ENCODE measurements at regions not wholly inside any gene's neighbourhood (a gene's known extent, or its start where the extent isn't known, plus 50 kb on each side); places are given as distances from the start of the nearest gene placed in this dataset.

GRCh38 chr4:20096911-20097310 is 154.8 kb upstream of the SLIT2 start:
- no peak for TF ChIP-seq CTCF (IDR thresholded peaks at IDR 0.05)
- no peak for TF ChIP-seq POLR2A (IDR thresholded peaks at IDR 0.05)
- no peak for TF ChIP-seq POLR2AphosphoS5 (IDR thresholded peaks at IDR 0.05)
